ENCODE measurements at regions not wholly inside any gene's neighbourhood (a gene's known extent, or its start where the extent isn't known, plus 50 kb on each side); places are given as distances from the start of the nearest gene placed in this dataset.

DNA sequence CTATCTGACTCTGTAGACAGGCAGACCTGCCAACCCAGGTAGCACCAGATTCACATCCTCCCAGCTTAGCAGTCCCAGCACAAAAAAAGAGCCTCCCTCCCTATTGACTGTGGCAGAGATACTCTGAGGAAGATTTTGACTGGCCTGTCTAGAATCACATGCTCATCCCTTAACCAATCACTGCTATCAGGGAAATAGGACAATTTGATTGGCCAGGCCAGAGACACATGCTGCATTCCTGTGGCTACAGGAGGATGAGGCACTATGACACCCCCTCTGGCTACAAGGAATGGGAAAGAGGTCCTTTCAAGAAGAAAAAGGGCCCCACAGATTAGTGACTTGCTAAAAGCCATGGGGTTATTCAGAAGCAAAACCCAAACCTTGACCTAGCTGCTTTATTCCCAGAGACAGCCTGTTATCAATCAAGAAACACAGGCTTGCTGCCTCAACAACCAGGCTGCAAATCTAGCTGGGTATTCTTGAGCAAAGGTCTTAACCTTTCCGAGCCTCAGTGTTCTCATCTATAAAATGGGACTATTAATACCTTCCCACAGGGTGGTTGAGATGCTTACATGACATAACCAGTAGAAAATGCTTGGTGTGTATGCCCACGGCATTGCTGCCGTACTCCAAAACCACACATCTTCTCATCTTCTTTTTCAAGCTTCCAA is 147.6 kb downstream of the BCOR start:
- Histone ChIP-seq H3K36me3 (ENCODE audit: control insufficient read depth, low read length) (no peaks in the 10 kb centered on the region), H3K27me3 (ENCODE audit: control insufficient read depth, low read length) (no peaks in the 10 kb centered on the region), H3K4me1 (ENCODE audit: control insufficient read depth, low read length) (peaks cover 23% of the 10 kb centered on the region), H3K27ac (ENCODE audit: low read depth, low read length) (no peak overlapping the region), H3K9me3 (ENCODE audit: control insufficient read depth, insufficient read depth, low read length) (no peaks in the 10 kb centered on the region), H3K79me2 (ENCODE audit: control insufficient read depth, low read length) (no peaks in the 10 kb centered on the region), H3K4me2 (ENCODE audit: low read length) (no peak overlapping the region), H3K4me3 (ENCODE audit: low read length) (no peak overlapping the region), H3F3A (ENCODE audit: control insufficient read depth, insufficient read depth) (no peaks in the 10 kb centered on the region), H4K20me1 (ENCODE audit: control insufficient read depth, insufficient read depth, low read depth, low read length) (no peaks in the 10 kb centered on the region), H3K9me2 (replicated peaks; ENCODE audit: control insufficient read depth, low read length) (no peaks in the 10 kb centered on the region)
- TF ChIP-seq, protein P1, sequence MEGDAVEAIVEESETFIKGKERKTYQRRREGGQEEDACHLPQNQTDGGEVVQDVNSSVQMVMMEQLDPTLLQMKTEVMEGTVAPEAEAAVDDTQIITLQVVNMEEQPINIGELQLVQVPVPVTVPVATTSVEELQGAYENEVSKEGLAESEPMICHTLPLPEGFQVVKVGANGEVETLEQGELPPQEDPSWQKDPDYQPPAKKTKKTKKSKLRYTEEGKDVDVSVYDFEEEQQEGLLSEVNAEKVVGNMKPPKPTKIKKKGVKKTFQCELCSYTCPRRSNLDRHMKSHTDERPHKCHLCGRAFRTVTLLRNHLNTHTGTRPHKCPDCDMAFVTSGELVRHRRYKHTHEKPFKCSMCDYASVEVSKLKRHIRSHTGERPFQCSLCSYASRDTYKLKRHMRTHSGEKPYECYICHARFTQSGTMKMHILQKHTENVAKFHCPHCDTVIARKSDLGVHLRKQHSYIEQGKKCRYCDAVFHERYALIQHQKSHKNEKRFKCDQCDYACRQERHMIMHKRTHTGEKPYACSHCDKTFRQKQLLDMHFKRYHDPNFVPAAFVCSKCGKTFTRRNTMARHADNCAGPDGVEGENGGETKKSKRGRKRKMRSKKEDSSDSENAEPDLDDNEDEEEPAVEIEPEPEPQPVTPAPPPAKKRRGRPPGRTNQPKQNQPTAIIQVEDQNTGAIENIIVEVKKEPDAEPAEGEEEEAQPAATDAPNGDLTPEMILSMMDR (IDR thresholded peaks at IDR 0.05; ENCODE audit: low read depth, low read length, poor library complexity, severe bottlenecking), result no peak
- TF ChIP-seq EZH2phosphoT487 (IDR thresholded peaks at IDR 0.05; ENCODE audit: borderline replicate concordance, low read length), result no peak

DNA sequence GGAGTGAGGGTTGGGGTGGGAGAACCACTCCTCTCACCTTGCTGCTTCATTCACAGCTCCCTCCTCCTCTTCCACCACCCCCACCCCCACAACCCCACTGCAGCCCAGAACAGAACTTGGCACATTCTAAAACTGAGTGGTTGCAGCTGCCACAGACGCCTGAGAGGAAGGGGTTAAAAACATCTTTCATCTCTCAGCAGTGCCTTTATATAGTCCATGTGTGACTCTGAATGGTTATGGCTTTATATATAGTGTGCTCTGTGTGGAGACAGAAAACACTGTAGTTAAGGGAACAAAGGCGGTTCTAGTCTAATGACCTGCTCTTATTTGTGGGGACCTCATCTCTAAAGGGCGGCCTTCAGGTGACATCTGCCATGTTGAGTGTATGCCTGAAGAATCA is 144.8 kb downstream of the BCOR start:
- no peaks in the 10 kb centered on the region for H3K27me3 ChIP-seq (ENCODE audit: control insufficient read depth, low read length)
- no peaks in the 10 kb centered on the region for H3F3A ChIP-seq (ENCODE audit: control insufficient read depth, insufficient read depth)
- TF ChIP-seq EZH2phosphoT487 (IDR thresholded peaks at IDR 0.05; ENCODE audit: borderline replicate concordance, low read length), result no peak
- TF ChIP-seq, protein P1 (IDR thresholded peaks at IDR 0.05; ENCODE audit: low read depth, low read length, poor library complexity, severe bottlenecking), result no peak
- H3K79me2 ChIP-seq (ENCODE audit: control insufficient read depth, low read length), result no peaks in the 10 kb centered on the region
- H3K9me2 ChIP-seq (replicated peaks; ENCODE audit: control insufficient read depth, low read length), result no peaks in the 10 kb centered on the region
- H3K36me3 ChIP-seq (ENCODE audit: control insufficient read depth, low read length), result no peaks in the 10 kb centered on the region
- H3K4me1 ChIP-seq (ENCODE audit: control insufficient read depth, low read length), result peaks cover 27% of the 10 kb centered on the region
- no peak overlapping the region for H3K4me3 ChIP-seq (ENCODE audit: low read length)
- H4K20me1 ChIP-seq (ENCODE audit: control insufficient read depth, insufficient read depth, low read depth, low read length), result no peaks in the 10 kb centered on the region
- H3K9me3 ChIP-seq (ENCODE audit: control insufficient read depth, insufficient read depth, low read length), result no peaks in the 10 kb centered on the region
- H3K4me2 ChIP-seq (ENCODE audit: low read length), result peak overlapping the region; percentile 27; the same call in 1 of the 2 replicates
- no peak overlapping the region; the same call in 1 of the 2 replicates for H3K27ac ChIP-seq (ENCODE audit: low read depth, low read length)

- H3K4me3 ChIP-seq (ENCODE audit: low read length), result no peak overlapping the region
- TF ChIP-seq, protein P1 (IDR thresholded peaks at IDR 0.05; ENCODE audit: low read depth, low read length, poor library complexity, severe bottlenecking), result no peak
- no peak for TF ChIP-seq EZH2phosphoT487 (IDR thresholded peaks at IDR 0.05; ENCODE audit: borderline replicate concordance, low read length)
- H4K20me1 ChIP-seq (ENCODE audit: control insufficient read depth, insufficient read depth, low read depth, low read length), result no peaks in the 10 kb centered on the region
- no peaks in the 10 kb centered on the region for H3K79me2 ChIP-seq (ENCODE audit: control insufficient read depth, low read length)
- peaks cover 27% of the 10 kb centered on the region for H3K4me1 ChIP-seq (ENCODE audit: control insufficient read depth, low read length)
- H3F3A ChIP-seq (ENCODE audit: control insufficient read depth, insufficient read depth), result no peaks in the 10 kb centered on the region
- H3K9me2 ChIP-seq (replicated peaks; ENCODE audit: control insufficient read depth, low read length), result no peaks in the 10 kb centered on the region
- no peaks in the 10 kb centered on the region for H3K36me3 ChIP-seq (ENCODE audit: control insufficient read depth, low read length)
- H3K27me3 ChIP-seq (ENCODE audit: control insufficient read depth, low read length), result no peaks in the 10 kb centered on the region
- no peak overlapping the region for H3K27ac ChIP-seq (ENCODE audit: low read depth, low read length)
- H3K9me3 ChIP-seq (ENCODE audit: control insufficient read depth, insufficient read depth, low read length), result no peaks in the 10 kb centered on the region
- no peak overlapping the region for H3K4me2 ChIP-seq (ENCODE audit: low read length)
These were observed 143.9 kb downstream of the BCOR start for GRCh38 chrX:39953879-39954278.

Data from DOHH2 (cell line).